GM20000 (cell line): ENCODE measurements at regions not wholly inside any gene's neighbourhood (a gene's known extent, or its start where the extent isn't known, plus 50 kb on each side); places are given as distances from the start of the nearest gene placed in this dataset.

Experiments used
- DNase-seq: peaks from one replicate; pipeline ENCODE4 v3.0.0; 2012; ENCODE audit warnings: low spot score
- CTCF ChIP-seq: IDR thresholded peaks from 2 replicates; pipeline ENCODE4 v1.5.1; 2012; ENCODE audit warnings: mild to moderate bottlenecking, control low read depth; ENCODE audit errors: extremely low read depth, missing control alignments

- DNase-seq: no peak
- TF ChIP-seq CTCF: no peak
Measured at GRCh38 chr9:102087141-102087540, 348.7 kb upstream of the GRIN3A start.

- DNase-seq: no peak
- TF ChIP-seq CTCF: no peak
Measured at GRCh38 chr9:102085548-102085947, 347.1 kb upstream of the GRIN3A start.

GRCh38 chr9:102072059-102072764, 333.8 kb upstream of the GRIN3A start:
- DNase-seq: no peak
- TF ChIP-seq CTCF: no peak

- TF ChIP-seq CTCF: no peak
- no peak for DNase-seq
Measured at GRCh38 chr9:102069969-102070368, 331.5 kb upstream of the GRIN3A start.

- no peak for TF ChIP-seq CTCF
- no peak for DNase-seq
Measured at GRCh38 chr9:102054811-102055210, 316.4 kb upstream of the GRIN3A start.

- no peak for DNase-seq
- no peak for TF ChIP-seq CTCF
Measured at GRCh38 chr9:102049586-102050246, 311.3 kb upstream of the GRIN3A start.

GRCh38 chr9:102047549-102047948, 309.1 kb upstream of the GRIN3A start:
- no peak for TF ChIP-seq CTCF
- DNase-seq: no peak
